IPS-18c (cell line): ENCODE measurements at regions not wholly inside any gene's neighbourhood (a gene's known extent, or its start where the extent isn't known, plus 50 kb on each side); places are given as distances from the start of the nearest gene placed in this dataset.
A peak's percentile ranks its signal among the peaks of the same experiment; 100 is the strongest.
"Not testable (repeated sequence)": the region's sequence is repeated elsewhere in the genome, so short reads cannot be mapped to it uniquely, and the experiment has no call there.

Experiments used
- H3K4me3 ChIP-seq: 2 replicates; pipeline ENCODE4 v1.7.0; 2013; ENCODE audit warnings: low read depth, mild to moderate bottlenecking, low read length, moderate library complexity; ENCODE audit not compliant: insufficient read depth
- H3K9me3 ChIP-seq: one replicate; pipeline ENCODE4 v1.6.1; 2013; ENCODE audit warnings: mild to moderate bottlenecking, low read length, moderate library complexity; ENCODE audit not compliant: control insufficient read depth, insufficient read depth

DNA sequence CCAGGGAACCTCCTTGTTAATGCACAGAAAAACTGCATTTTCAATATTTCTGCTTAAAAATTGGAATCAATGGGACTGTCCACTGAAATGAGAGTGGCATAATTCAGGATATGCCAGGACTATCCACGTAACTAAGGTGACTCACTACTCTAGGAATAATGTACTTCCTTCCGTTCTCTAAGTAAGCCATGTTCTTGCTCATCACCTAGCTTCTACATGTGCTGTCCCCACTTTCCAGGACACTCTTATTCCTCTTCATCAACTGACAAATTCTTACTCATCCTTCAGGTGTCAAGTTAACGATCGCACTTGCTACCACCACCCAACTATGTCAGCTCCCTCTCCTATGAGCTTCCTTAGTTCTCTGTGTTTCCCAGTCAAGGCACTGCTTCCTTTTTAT is 342.8 kb upstream of the F9 start:
- Histone ChIP-seq H3K9me3 (no peaks in the 10 kb centered on the region), H3K4me3 (no peak overlapping the region)

DNA sequence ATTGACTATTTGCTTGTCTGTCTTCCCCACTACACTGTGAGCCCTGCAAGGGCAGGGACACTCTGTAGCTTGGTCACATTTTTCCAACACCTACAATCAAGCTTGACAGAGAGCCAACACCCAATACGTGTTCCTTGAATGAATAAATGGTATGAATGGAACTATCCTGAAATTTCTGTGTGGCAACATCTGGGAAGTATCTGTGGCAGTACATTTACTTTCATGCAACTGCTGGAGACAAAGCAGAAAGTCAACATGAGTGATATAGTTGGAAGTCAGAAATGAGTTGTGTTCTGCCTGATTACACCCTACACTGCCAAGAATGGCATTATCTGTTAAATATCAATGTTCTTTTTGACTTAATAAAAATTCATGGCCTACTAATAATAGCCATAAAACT is 343.5 kb upstream of the F9 start:
- Histone ChIP-seq H3K4me3 (no peak overlapping the region), H3K9me3 (no peaks in the 10 kb centered on the region)

DNA sequence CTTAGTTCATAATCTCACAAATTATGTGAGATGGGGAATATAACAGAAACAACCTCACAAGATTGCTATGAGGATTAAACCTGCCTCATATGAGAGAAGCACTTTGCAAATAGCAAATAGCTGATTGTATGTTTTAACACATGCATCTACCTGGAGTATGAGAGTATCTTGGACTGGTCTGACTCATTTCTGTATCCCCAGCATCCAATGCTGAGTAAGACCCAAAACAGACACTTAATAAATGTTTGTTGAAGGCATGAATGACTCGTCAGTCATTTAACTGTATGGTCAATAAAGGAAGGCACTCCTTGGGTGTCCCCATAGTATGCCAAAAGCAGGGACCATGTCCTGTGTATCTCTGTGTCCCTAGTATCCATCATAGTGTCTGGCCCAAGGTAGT is 350.9 kb upstream of the F9 start:
- Histone ChIP-seq H3K9me3 (peaks cover 5% of the 10 kb centered on the region), H3K4me3 (no peak overlapping the region)

DNA sequence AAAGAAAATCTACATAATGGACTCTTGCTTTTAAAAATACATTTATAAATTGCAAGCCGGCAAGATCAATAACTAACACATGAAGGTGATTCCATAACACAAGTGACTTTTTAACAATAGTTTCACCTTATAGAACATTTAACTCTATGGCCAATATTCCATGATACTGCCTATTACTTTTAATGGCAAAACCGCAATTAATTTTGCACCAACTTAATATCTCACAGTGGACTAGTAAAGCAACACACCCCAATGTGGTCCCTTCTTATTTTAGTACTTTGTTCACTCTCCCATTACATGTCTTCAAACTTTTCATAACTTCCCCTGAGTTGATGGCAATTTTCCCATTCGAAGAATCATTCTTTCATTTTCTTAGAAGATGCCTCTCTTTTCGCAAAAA is 351.6 kb upstream of the F9 start:
- no peak overlapping the region for H3K4me3 ChIP-seq
- peaks cover 5% of the 10 kb centered on the region for H3K9me3 ChIP-seq

DNA sequence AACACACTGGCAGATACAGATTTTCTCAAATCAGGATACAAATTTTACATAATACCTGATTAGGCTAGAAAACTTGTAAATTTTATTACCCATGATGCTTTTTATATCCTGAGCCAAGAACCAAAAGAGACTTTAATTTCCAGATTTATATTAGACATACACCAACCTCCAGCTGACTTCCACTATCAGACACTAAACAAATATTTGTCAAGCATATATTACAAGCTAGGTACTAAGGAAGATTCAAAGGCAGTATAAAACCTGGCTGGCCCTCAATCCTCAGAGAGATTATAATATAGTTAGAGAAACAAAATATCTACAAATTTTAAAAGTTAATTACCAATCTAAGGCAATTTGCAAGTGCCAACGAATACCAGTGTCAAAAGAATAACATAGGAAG is 357.8 kb upstream of the F9 start:
- H3K9me3 ChIP-seq, result no peaks in the 10 kb centered on the region
- H3K4me3 ChIP-seq, result no peak overlapping the region

DNA sequence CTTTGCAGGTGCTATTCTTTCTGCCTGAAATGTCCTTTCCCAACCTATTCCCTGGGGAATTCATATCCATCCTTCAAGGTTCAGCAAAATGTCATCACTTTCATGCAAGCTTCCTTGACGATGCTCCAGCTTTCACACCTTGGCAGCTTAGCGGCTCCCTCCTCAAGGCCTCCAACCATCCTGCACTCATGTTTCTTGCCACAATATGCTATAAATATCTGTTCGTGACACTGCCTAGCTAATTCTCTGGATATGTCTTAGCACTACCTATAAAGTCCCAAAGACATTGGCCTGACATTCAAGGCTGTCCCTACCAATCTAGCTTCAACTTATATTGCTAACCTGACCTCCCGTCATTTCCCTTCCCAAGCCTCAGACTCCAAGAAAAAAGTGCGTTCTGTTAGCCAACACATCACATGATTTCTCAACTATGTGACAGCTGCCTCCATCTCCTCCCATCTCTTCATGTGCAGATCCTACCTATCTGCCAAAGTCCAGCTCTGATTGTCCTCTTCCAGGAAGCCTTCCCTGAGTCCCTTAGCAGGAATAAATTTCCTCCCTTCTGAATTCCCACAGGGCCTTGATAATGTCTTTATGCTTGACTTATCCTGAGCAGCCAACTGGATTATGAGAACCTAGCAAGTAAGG is 359.9 kb upstream of the F9 start:
- Histone ChIP-seq H3K4me3 (peak overlapping the region; percentile 24; the same call in 1 of the 2 replicates), H3K9me3 (no peaks in the 10 kb centered on the region)

DNA sequence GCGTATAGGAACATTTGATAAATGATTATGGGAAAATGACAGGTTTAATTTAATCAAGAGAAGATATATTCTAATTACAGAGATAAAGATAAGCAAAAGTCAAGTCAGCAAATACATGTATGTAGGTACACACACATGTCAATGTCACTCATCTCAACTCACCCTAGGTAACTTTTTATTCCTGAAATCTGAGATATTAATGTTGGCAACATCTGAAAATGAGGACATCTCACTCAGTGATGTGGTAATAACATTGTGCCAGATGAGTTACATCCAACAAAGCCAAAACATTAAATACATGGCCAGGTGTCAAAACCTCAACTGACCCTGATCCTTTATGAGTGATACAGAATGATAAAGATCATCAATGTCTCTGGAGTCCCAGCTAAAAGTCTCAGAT is 363.3 kb upstream of the F9 start:
- Histone ChIP-seq H3K4me3 (no peak overlapping the region), H3K9me3 (no peaks in the 10 kb centered on the region)

DNA sequence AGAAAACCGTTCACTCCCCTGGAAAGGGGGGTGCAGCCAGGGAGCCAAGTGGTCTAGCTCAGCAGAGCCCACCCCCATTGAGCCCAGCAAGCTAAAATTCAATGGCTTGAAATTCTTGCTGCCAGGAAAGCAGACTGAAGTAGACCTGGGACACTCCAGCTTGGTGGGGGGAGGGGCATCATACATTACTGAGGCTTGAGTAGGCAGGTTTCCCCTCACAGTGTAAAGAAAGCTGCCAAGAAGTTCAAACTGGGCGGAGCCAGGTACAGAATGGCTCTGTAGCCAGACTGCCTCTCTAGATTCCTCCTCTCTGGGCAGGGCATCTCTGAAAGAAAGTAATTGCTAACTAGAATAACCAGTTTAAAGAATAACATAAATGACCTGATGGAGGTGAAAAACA is 372.3 kb upstream of the F9 start:
- Histone ChIP-seq H3K4me3 (no peak overlapping the region), H3K9me3 (no peaks in the 10 kb centered on the region)

DNA sequence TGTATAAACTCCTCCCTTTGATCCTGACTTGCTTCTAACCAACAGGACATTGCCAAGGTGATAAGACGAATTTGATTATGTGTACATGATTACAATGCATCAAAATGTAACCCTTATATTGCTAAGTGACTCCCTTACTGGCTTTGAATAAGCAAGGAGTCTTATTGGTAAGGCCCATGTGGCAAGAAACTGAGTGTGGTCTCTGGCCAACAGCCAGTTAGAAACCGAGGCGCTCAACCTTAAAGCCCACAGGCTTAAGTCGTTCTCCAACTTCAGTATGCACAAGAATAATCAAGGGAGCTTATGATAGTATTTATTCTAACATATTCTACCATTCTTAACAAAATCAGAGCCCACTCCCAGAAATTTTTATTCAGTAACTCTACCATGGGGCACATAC is 374.2 kb upstream of the F9 start:
- H3K9me3 ChIP-seq, result no peaks in the 10 kb centered on the region

DNA sequence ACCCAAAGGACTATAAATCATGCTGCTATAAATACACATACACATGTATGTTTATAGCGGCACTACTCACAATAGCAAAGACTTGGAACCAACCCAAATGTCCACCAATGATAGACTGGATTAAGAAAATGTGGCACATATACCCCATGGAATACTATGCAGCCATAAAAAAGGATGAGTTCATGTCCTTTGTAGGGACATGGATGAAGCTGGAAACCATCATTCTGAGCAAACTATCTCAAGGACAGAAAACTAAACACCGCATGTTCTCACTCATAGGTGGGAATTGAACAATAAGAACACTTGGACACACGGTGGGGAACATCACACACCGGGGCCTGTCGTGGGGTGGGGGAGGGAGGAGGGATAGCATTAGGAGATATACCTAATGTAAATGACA is 383.9 kb upstream of the F9 start:
- not testable (repeated sequence) for H3K4me3 ChIP-seq, H3K9me3 ChIP-seq

More for the DNA sequence above, 374.2 kb upstream of the F9 start:
- no peak overlapping the region for H3K4me3 ChIP-seq

DNA sequence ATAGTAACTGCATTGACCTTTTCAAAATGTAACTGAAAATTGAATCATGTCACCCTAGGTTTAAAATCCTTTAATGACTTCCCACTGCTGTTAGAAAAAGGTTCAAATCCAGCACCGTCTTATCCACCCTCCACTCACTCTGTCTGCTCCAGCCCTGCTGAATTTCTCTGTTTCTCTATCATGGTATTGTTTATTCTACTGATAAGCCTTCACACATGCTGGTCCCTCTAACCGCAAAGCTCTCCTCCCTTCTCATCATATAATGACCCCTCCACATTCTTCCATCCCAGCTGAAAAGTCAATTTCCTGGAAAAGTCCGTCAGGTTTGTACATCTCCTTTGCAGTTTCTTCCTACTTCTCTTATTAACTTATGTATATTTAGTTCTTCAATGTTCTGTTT is 389.2 kb upstream of the F9 start:
- H3K9me3 ChIP-seq, result no peaks in the 10 kb centered on the region
- H3K4me3 ChIP-seq, result no peak overlapping the region

DNA sequence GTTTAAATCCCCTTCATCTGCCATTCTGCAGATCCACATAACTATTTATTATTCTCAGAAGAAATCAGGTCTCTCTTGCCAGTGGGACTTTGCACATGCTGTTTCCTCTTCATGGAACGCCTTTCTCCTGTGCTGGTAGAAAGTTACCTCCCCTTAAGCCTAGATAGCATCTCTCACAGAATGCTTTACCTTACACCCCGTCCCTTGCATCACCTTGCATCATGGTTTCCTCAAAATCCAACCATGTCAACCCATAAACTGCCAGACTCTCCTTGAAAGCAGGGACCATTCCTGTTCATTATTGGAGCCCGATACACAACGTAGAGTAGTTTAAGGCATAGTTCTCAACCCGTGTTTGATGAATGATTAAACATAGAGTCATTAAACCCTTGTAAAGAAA is 396.2 kb upstream of the F9 start:
- Histone ChIP-seq H3K4me3 (no peak overlapping the region), H3K9me3 (no peaks in the 10 kb centered on the region)

DNA sequence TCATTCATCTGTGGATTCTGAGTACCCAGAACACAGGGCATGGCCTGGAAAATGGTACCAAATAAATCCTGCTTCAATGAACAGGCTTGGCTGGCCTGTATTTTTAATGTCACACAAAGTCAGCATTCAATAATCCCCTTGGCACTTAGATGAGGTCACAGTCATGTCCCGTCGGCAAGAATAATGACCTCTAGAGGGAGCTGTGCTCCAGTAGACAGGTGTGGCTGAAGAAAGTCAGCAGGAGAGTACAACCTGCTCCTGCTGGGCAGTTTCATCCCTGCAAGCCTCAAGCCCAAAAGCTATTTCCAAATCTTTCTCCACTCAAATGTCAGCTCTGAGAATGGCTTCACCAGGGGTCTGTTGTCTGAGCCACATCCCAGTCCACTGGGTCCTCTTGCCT is 404.0 kb upstream of the F9 start:
- Histone ChIP-seq H3K4me3 (no peak overlapping the region), H3K9me3 (peaks cover 5% of the 10 kb centered on the region)

DNA sequence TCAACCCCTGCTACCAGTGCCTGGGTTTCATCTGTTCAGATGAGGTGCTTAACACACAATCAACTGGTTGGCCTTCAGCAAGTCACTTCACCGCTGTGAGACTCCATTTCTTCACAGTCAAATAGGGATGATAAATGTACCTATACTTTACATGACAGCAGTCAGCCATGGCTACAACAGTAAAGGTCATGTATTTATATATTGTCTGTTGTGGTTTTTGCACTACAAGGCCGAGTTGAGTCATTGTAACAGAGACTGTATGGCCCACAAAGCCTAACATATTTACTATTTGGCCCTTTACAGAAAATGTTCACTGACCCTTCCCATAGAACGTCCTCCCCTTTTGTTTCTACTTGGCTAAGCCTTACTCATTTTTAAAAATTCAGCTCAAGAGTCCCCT is 404.6 kb upstream of the F9 start:
- no peak overlapping the region for H3K4me3 ChIP-seq
- peaks cover 5% of the 10 kb centered on the region for H3K9me3 ChIP-seq

DNA sequence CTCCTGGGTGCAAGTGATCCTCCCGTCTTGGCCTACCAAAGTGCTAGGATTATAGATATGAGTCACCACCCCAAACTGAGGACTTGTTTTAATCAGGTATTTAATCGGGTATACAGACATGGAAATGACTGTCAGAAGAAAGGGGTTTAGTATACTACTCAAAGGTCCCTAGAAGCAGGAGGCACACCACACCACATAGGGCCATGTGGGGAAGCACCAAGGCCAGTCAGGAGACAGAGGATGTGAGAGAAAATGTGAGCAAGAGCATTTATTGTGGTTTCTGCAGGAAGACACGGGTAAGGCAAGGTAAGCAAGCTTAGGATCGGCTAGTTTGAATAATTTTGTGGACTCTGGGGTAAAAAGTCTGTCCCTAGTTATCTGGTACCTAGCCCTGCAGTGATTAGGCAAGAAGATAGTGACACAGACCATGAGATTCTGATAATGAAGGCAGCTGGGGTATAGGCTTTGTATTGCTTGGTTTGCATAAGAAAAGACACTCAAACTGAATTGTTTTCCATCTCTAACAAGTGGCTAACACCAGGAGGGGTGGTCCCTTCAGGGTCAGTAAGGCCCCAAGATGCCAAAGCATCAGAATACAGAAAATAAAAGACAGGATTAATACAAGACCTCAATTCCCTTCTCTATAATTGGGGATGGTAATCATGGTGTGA is 408.8 kb upstream of the F9 start:
- H3K9me3 ChIP-seq, result peaks cover 2% of the 10 kb centered on the region
- no peak overlapping the region for H3K4me3 ChIP-seq

DNA sequence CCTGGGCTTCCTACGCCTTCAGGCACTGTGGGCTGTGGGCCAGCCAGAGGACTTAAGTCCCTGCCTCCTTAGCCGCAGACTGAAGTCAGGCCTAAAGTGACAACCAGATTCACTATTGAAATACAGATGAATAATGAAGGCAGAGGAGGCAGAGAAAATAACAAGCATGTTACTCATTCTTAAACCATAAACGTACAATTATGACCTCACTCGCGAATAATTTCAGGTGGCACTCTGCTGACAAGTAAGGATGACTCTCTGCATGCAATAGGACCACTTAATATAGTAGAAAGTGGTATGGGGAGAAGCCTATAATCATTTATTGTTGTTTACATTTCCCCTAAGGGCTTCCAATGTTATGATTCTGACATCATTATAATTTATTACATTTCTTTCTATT is 409.2 kb upstream of the FGF13 start:
- Histone ChIP-seq H3K4me3 (no peak overlapping the region), H3K9me3 (no peaks in the 10 kb centered on the region)

DNA sequence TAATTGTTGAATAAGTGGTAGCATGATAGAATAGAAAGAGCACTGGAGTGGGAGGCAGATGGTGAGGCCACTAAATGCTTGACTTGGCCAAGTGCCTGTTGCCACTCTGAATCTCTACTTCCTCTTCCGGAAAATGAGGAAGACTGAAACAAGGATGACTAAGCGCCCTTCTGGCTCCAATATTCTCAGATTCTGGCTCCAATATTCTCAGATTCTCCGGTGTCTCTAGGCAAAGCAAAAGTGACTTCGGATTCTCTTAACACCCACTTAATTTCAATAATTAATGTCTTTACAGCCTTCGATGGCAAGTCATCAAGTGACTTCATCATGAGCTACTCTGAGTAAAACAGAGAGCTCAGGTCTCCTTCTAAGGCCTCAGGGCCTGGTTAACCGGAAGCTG is 402.2 kb upstream of the FGF13 start:
- no peak overlapping the region for H3K4me3 ChIP-seq
- peaks cover 2% of the 10 kb centered on the region for H3K9me3 ChIP-seq

DNA sequence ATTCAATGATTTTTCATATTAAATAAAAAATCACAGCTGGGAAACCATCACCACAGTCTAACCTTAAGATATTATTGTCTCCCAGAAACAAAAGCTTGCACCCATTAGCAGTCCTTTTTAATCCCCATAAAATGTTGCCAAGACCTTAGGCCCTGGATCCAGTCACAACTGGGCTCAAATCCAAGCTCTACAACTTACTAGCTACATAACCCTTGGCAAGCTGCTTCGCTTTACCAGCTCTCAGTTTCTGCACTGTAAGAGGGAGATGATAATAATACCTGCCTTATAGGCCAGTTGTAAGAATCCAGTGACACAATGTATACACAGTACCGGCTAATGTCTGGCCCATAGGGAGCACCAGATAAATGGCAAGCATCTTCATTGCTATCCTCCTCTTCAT is 400.9 kb upstream of the FGF13 start:
- Histone ChIP-seq H3K9me3 (peaks cover 2% of the 10 kb centered on the region), H3K4me3 (no peak overlapping the region)

DNA sequence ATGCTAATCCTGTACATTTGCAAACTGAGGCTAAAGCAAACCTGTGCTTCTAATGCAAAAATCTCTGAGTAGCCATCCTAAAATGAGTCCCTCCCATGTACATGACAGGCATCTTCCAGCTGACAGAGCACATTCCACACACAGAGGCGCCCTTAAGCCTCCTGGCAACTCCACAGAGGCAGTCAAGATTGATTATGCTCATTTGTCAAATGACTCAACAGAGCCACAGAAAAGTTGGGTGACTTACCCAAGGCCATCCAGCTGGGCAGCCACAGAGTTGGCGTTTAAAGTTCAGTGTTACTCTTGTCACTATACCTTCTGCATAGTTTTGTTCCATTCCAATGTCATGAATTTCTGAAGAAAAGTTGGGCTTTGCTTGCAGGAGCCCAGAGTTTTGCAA is 394.6 kb upstream of the FGF13 start:
- Histone ChIP-seq H3K4me3 (no peak overlapping the region), H3K9me3 (no peaks in the 10 kb centered on the region)
